Erythroblast (primary cell): ENCODE measurements at regions not wholly inside any gene's neighbourhood (a gene's known extent, or its start where the extent isn't known, plus 50 kb on each side); places are given as distances from the start of the nearest gene placed in this dataset.

ENCODE experiments used
- GATA1 ChIP-seq: IDR thresholded peaks from 2 replicates; pipeline ENCODE4 v1.6.1; 2011; ENCODE audit warnings: low read depth, mild to moderate bottlenecking, control low read depth, low read length, moderate library complexity
- POLR2A ChIP-seq: IDR thresholded peaks from 2 replicates; pipeline ENCODE4 v1.6.1; 2011; ENCODE audit warnings: mild to moderate bottlenecking, low read length

GRCh38 chr2:67802291-67802690, 260.5 kb downstream of the C1D start:
- TF ChIP-seq POLR2A (no peak), GATA1 (no peak)
